ENCODE measurements at regions not wholly inside any gene's neighbourhood (a gene's known extent, or its start where the extent isn't known, plus 50 kb on each side); places are given as distances from the start of the nearest gene placed in this dataset.

- no peak for DNase-seq
These were observed 662.1 kb downstream of the FRK start for GRCh38 chr6:115398607-115399006.

GRCh38 chr6:115396112-115396906 lies 664.4 kb downstream of the FRK start:
- DNase-seq = no peak

GRCh38 chr6:115393821-115394220 lies 666.9 kb downstream of the FRK start:
- DNase-seq = no peak

GRCh38 chr6:115370202-115370601 lies 690.5 kb downstream of the FRK start:
- DNase-seq = no peak

- no peak for DNase-seq
These were observed 694.9 kb downstream of the FRK start for GRCh38 chr6:115365783-115366182.

- no peak for DNase-seq
These were observed 697.3 kb downstream of the FRK start for GRCh38 chr6:115363379-115363778.

GRCh38 chr6:115362234-115362633 lies 698.5 kb downstream of the FRK start:
- DNase-seq = no peak

- no peak for DNase-seq
These were observed 699.9 kb downstream of the FRK start for GRCh38 chr6:115360602-115361325.

- DNase-seq = no peak
These were observed 702.1 kb downstream of the FRK start for GRCh38 chr6:115358616-115359015.

- no peak for DNase-seq
These were observed 704.3 kb downstream of the FRK start for GRCh38 chr6:115356371-115356770.

GRCh38 chr6:115323001-115323400 lies 737.7 kb downstream of the FRK start:
- no peak for DNase-seq

- no peak for DNase-seq
These were observed 740.9 kb downstream of the FRK start for GRCh38 chr6:115319823-115320222.

- DNase-seq = no peak
These were observed 750.5 kb downstream of the FRK start for GRCh38 chr6:115310156-115310555.

- DNase-seq = no peak
These were observed 758.0 kb downstream of the FRK start for GRCh38 chr6:115302731-115303130.

- DNase-seq = no peak
These were observed 773.2 kb downstream of the FRK start for GRCh38 chr6:115287467-115287866.

GRCh38 chr6:115276881-115277565 lies 783.7 kb downstream of the FRK start:
- DNase-seq = no peak

GRCh38 chr6:115272311-115272710 lies 788.4 kb downstream of the FRK start:
- DNase-seq = no peak

- no peak for DNase-seq
These were observed 789.3 kb downstream of the FRK start for GRCh38 chr6:115271434-115271833.

- DNase-seq = no peak
These were observed 789.7 kb downstream of the FRK start for GRCh38 chr6:115270953-115271352.

GRCh38 chr6:115241373-115241772 lies 819.3 kb downstream of the FRK start:
- DNase-seq = no peak

- DNase-seq = no peak
These were observed 839.5 kb downstream of the FRK start for GRCh38 chr6:115221198-115221597.

- DNase-seq = no peak
These were observed 840.0 kb downstream of the FRK start for GRCh38 chr6:115220551-115221159.

- DNase-seq = no peak
These were observed 841.0 kb downstream of the FRK start for GRCh38 chr6:115219645-115220044.
